IPS DF 6.9 (cell line): ENCODE measurements at regions not wholly inside any gene's neighbourhood (a gene's known extent, or its start where the extent isn't known, plus 50 kb on each side); places are given as distances from the start of the nearest gene placed in this dataset.

Experiments used
- DNase-seq: peaks from one replicate; pipeline ENCODE4 v3.0.0-alpha.2; 2013; ENCODE audit warnings: low read depth, low spot score
- H3K27ac ChIP-seq: one replicate; pipeline ENCODE4 v1.5.1; 2013; ENCODE audit warnings: low read length, control low read depth
- H3K27me3 ChIP-seq: 2 replicates; pipeline ENCODE4 v1.6.1; 2013; ENCODE audit warnings: mild to moderate bottlenecking, low read length; ENCODE audit not compliant: control insufficient read depth, insufficient read depth
- H3K36me3 ChIP-seq: 2 replicates; pipeline ENCODE4 v1.6.1; 2013; ENCODE audit warnings: low read length; ENCODE audit not compliant: control insufficient read depth, insufficient read depth
- H3K4me1 ChIP-seq: 2 replicates; pipeline ENCODE4 v1.6.1; 2013; ENCODE audit warnings: low read length; ENCODE audit not compliant: control insufficient read depth, insufficient read depth
- H3K4me3 ChIP-seq: 2 replicates; pipeline ENCODE4 v1.5.1; 2013; ENCODE audit warnings: mild to moderate bottlenecking, low read length
- H3K9me3 ChIP-seq: 2 replicates; pipeline ENCODE4 v1.6.1; 2013; ENCODE audit warnings: low read length, inconsistent platforms; ENCODE audit not compliant: control insufficient read depth, insufficient read depth
- WGBS: extraction: QIAGEN DNeasy Blood & Tissue Kit; methylation state at CpG from one replicate; pipeline ENCODE4 v1.1.7; 2013; ENCODE audit warnings: mixed read lengths, missing lambda C conversion rate; ENCODE audit not compliant: insufficient read length, insufficient coverage; 5-methylcytosine and 5-hydroxymethylcytosine counted together

- no peaks in the 10 kb centered on the region for H3K27me3 ChIP-seq
- no peaks in the 10 kb centered on the region for H3K36me3 ChIP-seq
- WGBS, result no CpG with 5 or more reads among the region's 1 CpG
- DNase-seq, result no peak
- H3K4me1 ChIP-seq, result no peaks in the 10 kb centered on the region; the same call in 1 of the 2 replicates
- H3K4me3 ChIP-seq, result no peak overlapping the region
- H3K27ac ChIP-seq, result no peak overlapping the region
- no peaks in the 10 kb centered on the region for H3K9me3 ChIP-seq
Observed at GRCh38 chr13:33927315-33927714, 109.4 kb downstream of the RFC3 start.

GRCh38 chr13:33931397-33932311, 113.7 kb downstream of the RFC3 start:
- DNase-seq, result no peak
- H3K4me1 ChIP-seq, result peaks cover 4% of the 10 kb centered on the region; the same call in 1 of the 2 replicates
- WGBS, result no CpG with 5 or more reads among the region's 5 CpGs
- no peaks in the 10 kb centered on the region for H3K9me3 ChIP-seq
- H3K27ac ChIP-seq, result no peak overlapping the region
- H3K27me3 ChIP-seq, result no peaks in the 10 kb centered on the region
- H3K36me3 ChIP-seq, result no peaks in the 10 kb centered on the region
- H3K4me3 ChIP-seq, result no peak overlapping the region

DNA sequence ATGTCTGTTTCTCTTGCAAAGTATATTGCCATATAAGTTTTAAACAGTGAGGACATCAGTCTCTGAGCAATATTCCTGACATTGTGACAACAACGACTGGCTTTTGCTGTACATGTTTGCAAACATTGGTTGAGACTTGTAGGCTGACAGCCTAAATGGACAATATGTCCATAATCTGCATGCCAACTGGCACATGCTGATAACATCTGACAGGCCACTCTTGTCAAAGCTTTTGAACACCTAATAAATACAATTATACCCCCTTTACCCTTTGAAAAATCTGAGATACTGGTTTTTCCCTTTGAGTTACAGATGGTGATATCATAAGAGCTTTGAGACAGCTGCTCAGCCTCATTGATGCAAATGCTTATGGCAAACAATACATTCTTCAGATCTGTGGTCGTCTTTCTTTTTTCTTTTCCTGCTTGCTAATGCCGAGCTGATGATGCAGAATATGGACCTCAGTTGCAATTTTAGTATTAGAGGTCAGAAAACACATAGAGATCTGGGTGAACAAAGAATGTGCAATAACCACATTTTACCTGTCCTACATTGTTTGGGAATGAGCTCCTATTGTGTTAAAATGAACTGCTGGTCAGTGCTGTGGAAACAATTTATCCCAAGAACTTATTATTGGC, 114.9 kb downstream of the RFC3 start:
- Histone ChIP-seq H3K4me3 (no peak overlapping the region), H3K27ac (no peak overlapping the region), H3K36me3 (no peaks in the 10 kb centered on the region), H3K27me3 (no peaks in the 10 kb centered on the region), H3K9me3 (no peaks in the 10 kb centered on the region), H3K4me1 (peaks cover 4% of the 10 kb centered on the region; the same call in 1 of the 2 replicates)
- no peak for DNase-seq
- no CpG with 5 or more reads among the region's 3 CpGs for WGBS

GRCh38 chr13:33933810-33934209, 115.9 kb downstream of the RFC3 start:
- no peak for DNase-seq
- Histone ChIP-seq H3K9me3 (no peaks in the 10 kb centered on the region), H3K27ac (no peak overlapping the region), H3K4me3 (no peak overlapping the region), H3K27me3 (no peaks in the 10 kb centered on the region), H3K4me1 (peaks cover 4% of the 10 kb centered on the region; the same call in 1 of the 2 replicates), H3K36me3 (no peaks in the 10 kb centered on the region)
- WGBS, result 100% methylated on average over 2 of the region's 3 CpGs

DNA sequence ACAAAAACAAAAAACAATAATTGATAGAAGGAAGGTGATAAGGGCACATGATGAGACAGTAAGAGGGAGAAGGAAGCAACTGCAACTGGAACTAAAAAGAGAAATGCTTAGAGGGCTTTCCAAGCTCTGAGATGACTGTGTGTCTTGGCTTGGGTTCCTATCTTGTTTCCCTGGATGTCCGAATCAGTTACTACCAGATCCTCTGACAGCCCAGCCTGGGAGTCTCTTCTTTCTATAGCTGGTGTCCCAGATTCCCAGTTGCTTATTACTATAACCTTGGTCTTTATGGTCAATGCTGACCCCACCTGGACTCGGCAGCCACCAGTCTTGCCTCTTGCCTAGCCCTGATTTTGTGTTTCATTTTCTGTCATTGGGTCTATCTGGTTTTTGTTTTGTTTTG, 116.4 kb downstream of the RFC3 start:
- no CpG with 5 or more reads among the region's 2 CpGs for WGBS
- no peaks in the 10 kb centered on the region for H3K36me3 ChIP-seq
- no peak overlapping the region for H3K27ac ChIP-seq
- no peak for DNase-seq
- peaks cover 4% of the 10 kb centered on the region; the same call in 1 of the 2 replicates for H3K4me1 ChIP-seq
- no peaks in the 10 kb centered on the region for H3K27me3 ChIP-seq
- H3K4me3 ChIP-seq, result no peak overlapping the region
- H3K9me3 ChIP-seq, result no peaks in the 10 kb centered on the region

GRCh38 chr13:33934951-33935371, 117.0 kb downstream of the RFC3 start:
- H3K9me3 ChIP-seq, result no peaks in the 10 kb centered on the region
- no peak overlapping the region for H3K27ac ChIP-seq
- H3K36me3 ChIP-seq, result no peaks in the 10 kb centered on the region

DNA sequence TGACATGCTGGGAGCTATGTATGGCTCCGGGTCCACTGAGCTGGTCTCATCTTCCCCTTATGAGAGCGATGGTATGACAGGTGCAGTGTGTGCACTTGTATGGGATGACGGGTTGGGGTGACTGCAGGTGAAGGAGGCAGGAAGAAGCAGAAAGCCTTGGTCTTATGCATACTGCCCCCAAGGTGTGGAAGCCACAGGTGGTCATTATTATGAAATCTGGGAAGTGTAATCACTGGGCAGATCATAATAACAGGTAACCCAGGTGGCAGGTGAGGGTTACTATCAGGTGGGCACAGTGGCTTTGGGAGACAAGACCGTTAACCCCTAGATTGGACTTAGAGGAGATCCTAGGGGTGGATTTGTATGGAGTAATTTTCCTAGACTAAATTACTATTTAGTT, 118.0 kb downstream of the RFC3 start:
- WGBS, result no CpG with 5 or more reads among the region's 4 CpGs
- Histone ChIP-seq H3K27ac (no peak overlapping the region), H3K4me1 (peaks cover 4% of the 10 kb centered on the region; the same call in 1 of the 2 replicates), H3K9me3 (no peaks in the 10 kb centered on the region), H3K36me3 (no peaks in the 10 kb centered on the region), H3K27me3 (no peaks in the 10 kb centered on the region), H3K4me3 (no peak overlapping the region)
- DNase-seq, result no peak

More at GRCh38 chr13:33934951-33935371, 117.0 kb downstream of the RFC3 start:
- Histone ChIP-seq H3K27me3 (no peaks in the 10 kb centered on the region), H3K4me1 (peaks cover 4% of the 10 kb centered on the region; the same call in 1 of the 2 replicates), H3K4me3 (no peak overlapping the region)
- no peak for DNase-seq

- Histone ChIP-seq H3K36me3 (no peaks in the 10 kb centered on the region), H3K4me3 (no peak overlapping the region), H3K4me1 (peaks cover 4% of the 10 kb centered on the region; the same call in 1 of the 2 replicates), H3K27ac (no peak overlapping the region), H3K9me3 (no peaks in the 10 kb centered on the region), H3K27me3 (no peaks in the 10 kb centered on the region)
- WGBS, result no CpG with 5 or more reads among the region's 3 CpGs
- DNase-seq, result no peak
Observed at GRCh38 chr13:33937373-33938098, 119.6 kb downstream of the RFC3 start.

GRCh38 chr13:33940256-33940655, 122.3 kb downstream of the RFC3 start:
- no peak overlapping the region for H3K27ac ChIP-seq
- H3K27me3 ChIP-seq, result no peaks in the 10 kb centered on the region
- H3K4me1 ChIP-seq, result peaks cover 4% of the 10 kb centered on the region; the same call in 1 of the 2 replicates
- H3K36me3 ChIP-seq, result no peaks in the 10 kb centered on the region
- no peak overlapping the region for H3K4me3 ChIP-seq
- no CpG with 5 or more reads among the region's 1 CpG for WGBS
- H3K9me3 ChIP-seq, result no peaks in the 10 kb centered on the region
- DNase-seq, result no peak

DNA sequence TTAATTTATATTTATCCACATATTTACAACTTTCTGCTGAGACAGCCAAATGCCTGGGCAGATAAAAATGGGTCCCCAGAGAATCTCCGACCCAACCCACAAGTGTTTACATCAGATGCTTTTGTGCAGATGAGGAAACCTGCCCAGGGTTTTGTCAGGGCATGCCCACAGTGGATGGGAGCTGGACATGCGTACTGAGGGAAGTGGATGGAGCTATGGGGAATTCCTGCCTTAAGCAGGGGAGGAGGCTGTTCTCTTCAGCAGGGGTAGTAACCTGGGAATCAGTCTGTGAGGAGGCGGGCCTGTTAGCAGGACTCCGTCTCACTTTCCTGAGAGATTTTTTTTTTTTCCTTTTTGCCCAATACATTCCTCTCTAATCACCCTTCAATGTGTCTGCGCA, 122.9 kb downstream of the RFC3 start:
- no CpG with 5 or more reads among the region's 5 CpGs for WGBS
- DNase-seq, result no peak
- Histone ChIP-seq H3K4me3 (no peak overlapping the region), H3K27me3 (no peaks in the 10 kb centered on the region), H3K4me1 (peaks cover 2% of the 10 kb centered on the region; the same call in 1 of the 2 replicates), H3K9me3 (no peaks in the 10 kb centered on the region), H3K36me3 (no peaks in the 10 kb centered on the region), H3K27ac (no peak overlapping the region)
